Calu3 (cell line): ENCODE measurements at regions not wholly inside any gene's neighbourhood (a gene's known extent, or its start where the extent isn't known, plus 50 kb on each side); places are given as distances from the start of the nearest gene placed in this dataset.

Source experiments
- BruUV-seq: library from RNA; stranded (reverse); fragments of 400-500 nt; replicated peaks from 2 replicates; lab custom pipeline; 2021; lab: Mats Ljungman, UMichigan
- CTCF ChIA-PET: fragments of 300-600 bp; sonication (Branson Sonifier 250); formaldehyde crosslinking; loops from one replicate; lab custom pipeline; 2022; ENCODE audit warnings: antibody characterized with exemption; lab: Charles Lee
- DNase-seq: peaks from one replicate; pipeline ENCODE4 v3.0.0; 2022
- H3K27ac Mint-ChIP-seq: one replicate; pipeline ENCODE4 v1.8.0; 2022; ENCODE audit warnings: mixed read lengths; ENCODE audit not compliant: unreplicated experiment
- H3K27me3 Mint-ChIP-seq: one replicate; pipeline ENCODE4 v1.8.0; 2022; ENCODE audit warnings: mixed read lengths; ENCODE audit not compliant: unreplicated experiment
- H3K36me3 Mint-ChIP-seq: one replicate; pipeline ENCODE4 v1.8.0; 2022; ENCODE audit warnings: mild to moderate bottlenecking, moderate library complexity, mixed read lengths; ENCODE audit not compliant: insufficient read depth, unreplicated experiment
- H3K4me1 Mint-ChIP-seq: one replicate; pipeline ENCODE4 v1.8.0; 2022; ENCODE audit warnings: mild to moderate bottlenecking, low read depth, mixed read lengths; ENCODE audit not compliant: unreplicated experiment
- H3K4me3 Mint-ChIP-seq: one replicate; pipeline ENCODE4 v1.8.0; 2022; ENCODE audit warnings: mild to moderate bottlenecking, low read depth, moderate library complexity, mixed read lengths; ENCODE audit not compliant: unreplicated experiment
- H3K9me3 Mint-ChIP-seq: one replicate; pipeline ENCODE4 v1.8.0; 2022; ENCODE audit warnings: low read depth, mixed read lengths; ENCODE audit not compliant: unreplicated experiment
- CTCF ChIP-seq: fragments of 200-600 bp; IDR thresholded peaks from one replicate; pipeline ENCODE4 v1.8.0; 2022; ENCODE audit warnings: antibody characterized with exemption; ENCODE audit not compliant: unreplicated experiment
- intact Hi-C: fragments of 100-400 bp; cut with micrococcal nuclease; formaldehyde crosslinking; loops from one replicate; pipeline ENCODE4 v1.10.0; 2022; ENCODE audit not compliant: unreplicated experiment

DNA sequence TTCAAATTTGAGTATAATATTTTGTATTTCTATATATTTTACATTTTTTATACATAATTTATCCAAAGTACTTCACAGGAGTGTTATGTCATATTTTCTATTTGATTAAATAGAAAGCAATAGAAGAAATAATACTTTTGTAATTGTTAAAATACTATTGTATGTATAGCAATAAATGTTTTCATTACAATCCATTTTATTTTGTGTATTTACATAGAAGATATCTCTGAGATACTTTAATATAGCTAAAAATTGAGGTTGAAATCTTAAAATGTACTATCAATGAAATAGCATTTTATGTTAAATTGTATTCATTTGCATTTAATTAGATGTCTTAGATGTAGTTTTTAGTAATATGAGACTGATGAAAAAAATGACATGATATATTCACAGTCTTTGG, 1109.6 kb upstream of the MIR17HG start:
- Mint-ChIP-seq H3K27me3 (no peaks in the 10 kb centered on the region), H3K27ac (no peak overlapping the region), H3K4me3 (no peak overlapping the region), H3K4me1 (no peaks in the 10 kb centered on the region), H3K9me3 (no peaks in the 10 kb centered on the region), H3K36me3 (no peaks in the 10 kb centered on the region)
- CTCF ChIA-PET = interaction anchor here (0.7 kb wide), 1 partner anchor 350 kb away, joined by 4 read pairs; no protein-coding TSS in a partner anchor
- TF ChIP-seq CTCF = no peak
- DNase-seq = no peak
- no TSS peak for BruUV-seq
- intact Hi-C loops = no loop called here

- Mint-ChIP-seq H3K36me3 (no peaks in the 10 kb centered on the region), H3K27ac (no peak overlapping the region), H3K27me3 (no peaks in the 10 kb centered on the region), H3K9me3 (no peaks in the 10 kb centered on the region), H3K4me3 (no peak overlapping the region), H3K4me1 (no peaks in the 10 kb centered on the region)
- BruUV-seq = no TSS peak
- CTCF ChIA-PET = no interaction called here
- intact Hi-C loops = no loop called here
- DNase-seq = no peak
- no peak for TF ChIP-seq CTCF
These were observed 1109.1 kb upstream of the MIR17HG start for GRCh38 chr13:90238413-90238812.

DNA sequence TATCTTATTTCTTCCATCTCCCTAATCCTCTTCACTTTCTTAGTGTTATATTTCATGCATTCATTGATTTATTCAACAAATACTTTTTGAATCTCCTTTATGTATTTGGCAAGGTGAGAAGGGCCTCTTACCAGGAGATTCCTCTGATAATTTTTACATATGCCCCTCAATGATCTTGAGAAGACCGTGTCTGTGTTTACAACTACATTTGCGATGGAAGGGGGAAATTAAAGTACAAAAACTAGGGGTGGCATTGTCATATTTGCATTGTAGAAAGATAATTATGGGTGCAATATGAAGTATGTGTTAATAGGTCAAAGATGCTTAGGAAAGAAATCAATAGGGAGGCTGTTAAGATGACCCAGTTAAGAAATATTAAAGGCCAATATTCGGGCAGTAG, 1108.4 kb upstream of the MIR17HG start:
- BruUV-seq = no TSS peak
- Mint-ChIP-seq H3K36me3 (no peaks in the 10 kb centered on the region), H3K9me3 (no peaks in the 10 kb centered on the region), H3K27me3 (no peaks in the 10 kb centered on the region), H3K27ac (no peak overlapping the region), H3K4me3 (no peak overlapping the region), H3K4me1 (no peaks in the 10 kb centered on the region)
- CTCF ChIA-PET = no interaction called here
- intact Hi-C loops = no loop called here
- no peak for TF ChIP-seq CTCF
- DNase-seq = no peak

DNA sequence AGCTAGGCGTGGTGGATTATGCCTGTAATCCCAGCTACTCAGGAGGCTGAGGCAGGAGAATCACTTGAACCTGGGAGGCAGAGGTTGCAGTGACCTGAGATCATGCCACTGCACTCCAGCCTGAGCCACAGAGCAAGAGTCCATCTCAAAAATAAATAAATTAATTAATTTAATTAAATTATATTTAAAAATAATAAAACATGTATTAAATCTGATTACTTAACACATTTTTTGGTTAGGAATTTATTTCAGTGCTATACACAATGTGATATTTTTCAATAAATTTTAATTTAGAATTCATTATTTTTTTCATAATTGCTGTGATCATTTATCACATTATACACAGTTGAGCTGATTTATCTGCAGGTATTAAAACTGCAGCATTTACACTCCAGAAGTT, 1101.5 kb upstream of the MIR17HG start:
- Mint-ChIP-seq H3K9me3 (no peaks in the 10 kb centered on the region), H3K36me3 (no peaks in the 10 kb centered on the region), H3K27ac (no peak overlapping the region), H3K4me1 (no peaks in the 10 kb centered on the region), H3K4me3 (no peak overlapping the region), H3K27me3 (no peaks in the 10 kb centered on the region)
- no peak for TF ChIP-seq CTCF
- intact Hi-C loops = no loop called here
- BruUV-seq = no TSS peak
- no peak for DNase-seq
- CTCF ChIA-PET = no interaction called here
